AG09319 (cell line): ENCODE measurements at regions not wholly inside any gene's neighbourhood (a gene's known extent, or its start where the extent isn't known, plus 50 kb on each side); places are given as distances from the start of the nearest gene placed in this dataset.

Experiments used
- DNase-seq: peaks from one replicate; pipeline ENCODE4 v3.0.0-alpha.2; 2010; ENCODE audit warnings: low read depth; ENCODE audit errors: extremely low read depth
- CTCF ChIP-seq: IDR thresholded peaks from 2 replicates; pipeline ENCODE4 v1.5.1; 2011; ENCODE audit warnings: low read depth, mild to moderate bottlenecking, inconsistent platforms, low read length, moderate library complexity

GRCh38 chr7:120215654-120216053 lies 57.3 kb upstream of the KCND2 start:
- DNase-seq: no peak
- TF ChIP-seq CTCF: no peak

- DNase-seq: no peak
- no peak for TF ChIP-seq CTCF
Measured at GRCh38 chr7:120216947-120217346, 56.0 kb upstream of the KCND2 start.

GRCh38 chr7:120218712-120219111 lies 54.3 kb upstream of the KCND2 start:
- no peak for TF ChIP-seq CTCF
- peak; percentile 18 for DNase-seq

- no peak for TF ChIP-seq CTCF
- no peak for DNase-seq
Measured at GRCh38 chr7:120221666-120222065, 51.3 kb upstream of the KCND2 start.
